ENCODE measurements at regions not wholly inside any gene's neighbourhood (a gene's known extent, or its start where the extent isn't known, plus 50 kb on each side); places are given as distances from the start of the nearest gene placed in this dataset.

GRCh38 chr12:123035841-123036240 is 55.4 kb downstream of the ARL6IP4 start:
- H3K9me3 Mint-ChIP-seq (ENCODE audit: unreplicated experiment), result no peaks in the 10 kb centered on the region
- POLR2A ChIA-PET, result no interaction called here
- DNase-seq, result no peak

GRCh38 chr12:123034865-123035264 is 54.4 kb downstream of the ARL6IP4 start:
- no peak overlapping the region for H3K4me3 ChIP-seq (ENCODE audit: low read depth, low read length)
- no peaks in the 10 kb centered on the region for H3K4me1 ChIP-seq
- H3K36me3 ChIP-seq (ENCODE audit: control insufficient read depth, insufficient read depth, low read length), result no peaks in the 10 kb centered on the region
- Mint-ChIP-seq H3K27me3 (ENCODE audit: insufficient read depth, unreplicated experiment) (no peaks in the 10 kb centered on the region), H3K36me3 (ENCODE audit: insufficient read depth, unreplicated experiment) (no peaks in the 10 kb centered on the region), H3K4me1 (ENCODE audit: low read depth, unreplicated experiment) (no peaks in the 10 kb centered on the region), H3K9me3 (ENCODE audit: unreplicated experiment) (no peaks in the 10 kb centered on the region), H3K4me3 (ENCODE audit: unreplicated experiment) (no peak overlapping the region), H3K27ac (ENCODE audit: unreplicated experiment) (no peak overlapping the region)
- no peaks in the 10 kb centered on the region for H3K9me3 ChIP-seq
- DNase-seq, result no peak
- TF ChIP-seq CTCF (IDR thresholded peaks at IDR 0.05; ENCODE audit: insufficient read depth in 1 of 2, low read depth in 1 of 2, low read length in 1 of 2, severe bottlenecking in 1 of 2, unreplicated experiment in 1 of 2), result no peak
- H3K27me3 ChIP-seq (replicated peaks; ENCODE audit: control insufficient read depth, insufficient read depth, low read length), result no peaks in the 10 kb centered on the region
- no TSS peak for BruUV-seq (replicated peaks)
- ChIA-PET POLR2A (no interaction called here), CTCF (no interaction called here)
- intact Hi-C loops (cut with micrococcal nuclease; ENCODE audit: unreplicated experiment), result no loop called here

More at GRCh38 chr12:123035841-123036240, 55.4 kb downstream of the ARL6IP4 start:
- no peaks in the 10 kb centered on the region for H3K9me3 ChIP-seq
- no peak overlapping the region for H3K27ac Mint-ChIP-seq (ENCODE audit: unreplicated experiment)
- no TSS peak for BruUV-seq (replicated peaks)
- no peaks in the 10 kb centered on the region for H3K4me1 Mint-ChIP-seq (ENCODE audit: low read depth, unreplicated experiment)
- H3K4me3 ChIP-seq (ENCODE audit: low read depth, low read length), result no peak overlapping the region
- intact Hi-C loops (cut with micrococcal nuclease; ENCODE audit: unreplicated experiment), result no loop called here
- H3K4me1 ChIP-seq, result no peaks in the 10 kb centered on the region
- H3K4me3 Mint-ChIP-seq (ENCODE audit: unreplicated experiment), result no peak overlapping the region
- CTCF ChIA-PET, result interaction anchor here (0.6 kb wide), 1 partner anchor 77 kb away, joined by 5 read pairs; no protein-coding TSS in a partner anchor
- H3K36me3 ChIP-seq (ENCODE audit: control insufficient read depth, insufficient read depth, low read length), result no peaks in the 10 kb centered on the region
- H3K27me3 ChIP-seq (replicated peaks; ENCODE audit: control insufficient read depth, insufficient read depth, low read length), result no peaks in the 10 kb centered on the region
- no peaks in the 10 kb centered on the region for H3K36me3 Mint-ChIP-seq (ENCODE audit: insufficient read depth, unreplicated experiment)
- no peak for TF ChIP-seq CTCF (IDR thresholded peaks at IDR 0.05; ENCODE audit: insufficient read depth in 1 of 2, low read depth in 1 of 2, low read length in 1 of 2, severe bottlenecking in 1 of 2, unreplicated experiment in 1 of 2)
- H3K27me3 Mint-ChIP-seq (ENCODE audit: insufficient read depth, unreplicated experiment), result no peaks in the 10 kb centered on the region

GRCh38 chr12:123034022-123034541 is 53.6 kb downstream of the ARL6IP4 start:
- POLR2A ChIA-PET, result no interaction called here
- no peaks in the 10 kb centered on the region for H3K36me3 Mint-ChIP-seq (ENCODE audit: insufficient read depth, unreplicated experiment)
- no peaks in the 10 kb centered on the region for H3K27me3 ChIP-seq (replicated peaks; ENCODE audit: control insufficient read depth, insufficient read depth, low read length)
- BruUV-seq (replicated peaks), result no TSS peak
- no peaks in the 10 kb centered on the region for H3K36me3 ChIP-seq (ENCODE audit: control insufficient read depth, insufficient read depth, low read length)
- no peak for DNase-seq
- no peak overlapping the region for H3K4me3 ChIP-seq (ENCODE audit: low read depth, low read length)
- no peaks in the 10 kb centered on the region for H3K9me3 ChIP-seq
- H3K27me3 Mint-ChIP-seq (ENCODE audit: insufficient read depth, unreplicated experiment), result no peaks in the 10 kb centered on the region
- TF ChIP-seq CTCF (IDR thresholded peaks at IDR 0.05; ENCODE audit: insufficient read depth in 1 of 2, low read depth in 1 of 2, low read length in 1 of 2, severe bottlenecking in 1 of 2, unreplicated experiment in 1 of 2), result no peak
- no peak overlapping the region for H3K4me3 Mint-ChIP-seq (ENCODE audit: unreplicated experiment)
- no peak overlapping the region for H3K27ac Mint-ChIP-seq (ENCODE audit: unreplicated experiment)
- no peaks in the 10 kb centered on the region for H3K9me3 Mint-ChIP-seq (ENCODE audit: unreplicated experiment)
- H3K4me1 Mint-ChIP-seq (ENCODE audit: low read depth, unreplicated experiment), result no peaks in the 10 kb centered on the region
- intact Hi-C loops (cut with micrococcal nuclease; ENCODE audit: unreplicated experiment), result no loop called here
- H3K4me1 ChIP-seq, result no peaks in the 10 kb centered on the region
- CTCF ChIA-PET, result no interaction called here

Data from Caco-2 (cell line).